ENCODE measurements at regions not wholly inside any gene's neighbourhood (a gene's known extent, or its start where the extent isn't known, plus 50 kb on each side); places are given as distances from the start of the nearest gene placed in this dataset.

GRCh38 chr12:102539651-102540553, 59.5 kb upstream of the IGF1 start:
- Histone ChIP-seq H3K27me3 (replicated peaks) (no peaks in the 10 kb centered on the region), H3K9me3 (replicated peaks) (no peaks in the 10 kb centered on the region), H3K4me1 (replicated peaks) (peaks cover 49% of the 10 kb centered on the region), H3K27ac (peak overlapping the region; percentile 96), H3K36me3 (no peaks in the 10 kb centered on the region), H3K4me3 (no peak overlapping the region)
- peak; percentile 95 to 97 for DNase-seq (ENCODE audit: low read depth in 1 of 2, low spot score in 2 of 2)

DNA sequence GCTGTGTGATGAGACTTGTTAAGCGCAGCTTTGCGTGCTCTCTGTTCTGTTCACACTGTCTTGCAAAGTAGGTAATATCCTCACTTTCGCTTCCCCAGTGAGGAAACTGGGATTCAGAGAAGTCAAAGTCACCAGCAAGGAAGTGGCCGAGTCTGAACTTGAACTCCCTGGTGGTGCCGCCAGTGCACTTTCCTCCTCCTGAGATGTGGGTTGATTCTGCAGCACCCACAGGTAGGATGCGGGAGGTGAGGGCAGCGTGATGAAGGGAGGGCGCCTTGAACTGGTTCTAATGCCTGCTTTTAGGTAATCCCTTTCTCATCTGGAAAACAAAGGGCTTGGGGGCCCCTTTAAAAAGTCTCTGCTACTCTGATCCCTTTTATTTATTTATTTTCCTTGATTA, 54.9 kb upstream of the IGF1 start:
- Histone ChIP-seq H3K4me3 (no peak overlapping the region), H3K4me1 (replicated peaks) (peaks cover 45% of the 10 kb centered on the region), H3K27me3 (replicated peaks) (no peaks in the 10 kb centered on the region), H3K36me3 (no peaks in the 10 kb centered on the region), H3K27ac (peak overlapping the region; percentile 65; the same call in 1 of the 2 replicates), H3K9me3 (replicated peaks) (no peaks in the 10 kb centered on the region)
- no peak for DNase-seq (ENCODE audit: low read depth in 1 of 2, low spot score in 2 of 2)

DNA sequence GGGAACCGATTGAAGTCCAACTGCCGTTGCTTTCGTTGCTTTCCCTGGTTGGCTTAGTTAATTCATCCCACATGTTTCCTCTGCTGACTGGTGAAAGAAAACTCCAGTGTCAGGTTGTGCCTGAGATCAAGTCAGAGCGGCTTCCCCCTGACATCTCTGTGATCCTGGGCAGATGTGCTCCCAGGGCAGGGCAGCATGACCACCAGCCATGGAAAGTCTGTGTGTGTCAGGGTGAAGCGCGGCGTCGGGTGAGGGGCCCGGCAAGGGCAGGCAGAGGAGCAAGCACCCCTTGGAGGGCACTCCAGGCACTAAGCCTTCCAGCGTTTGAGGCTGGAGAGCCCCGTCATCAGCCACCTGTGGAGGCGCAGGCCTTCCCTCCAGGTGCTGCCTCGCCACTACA, 54.5 kb upstream of the IGF1 start:
- Histone ChIP-seq H3K4me3 (no peak overlapping the region), H3K36me3 (no peaks in the 10 kb centered on the region), H3K27me3 (replicated peaks) (no peaks in the 10 kb centered on the region), H3K27ac (peak overlapping the region; percentile 41; the same call in 1 of the 2 replicates), H3K9me3 (replicated peaks) (no peaks in the 10 kb centered on the region), H3K4me1 (replicated peaks) (peaks cover 41% of the 10 kb centered on the region)
- peak in 1 of 2 experiments; percentile 40 for DNase-seq (ENCODE audit: low read depth in 1 of 2, low spot score in 2 of 2)

DNA sequence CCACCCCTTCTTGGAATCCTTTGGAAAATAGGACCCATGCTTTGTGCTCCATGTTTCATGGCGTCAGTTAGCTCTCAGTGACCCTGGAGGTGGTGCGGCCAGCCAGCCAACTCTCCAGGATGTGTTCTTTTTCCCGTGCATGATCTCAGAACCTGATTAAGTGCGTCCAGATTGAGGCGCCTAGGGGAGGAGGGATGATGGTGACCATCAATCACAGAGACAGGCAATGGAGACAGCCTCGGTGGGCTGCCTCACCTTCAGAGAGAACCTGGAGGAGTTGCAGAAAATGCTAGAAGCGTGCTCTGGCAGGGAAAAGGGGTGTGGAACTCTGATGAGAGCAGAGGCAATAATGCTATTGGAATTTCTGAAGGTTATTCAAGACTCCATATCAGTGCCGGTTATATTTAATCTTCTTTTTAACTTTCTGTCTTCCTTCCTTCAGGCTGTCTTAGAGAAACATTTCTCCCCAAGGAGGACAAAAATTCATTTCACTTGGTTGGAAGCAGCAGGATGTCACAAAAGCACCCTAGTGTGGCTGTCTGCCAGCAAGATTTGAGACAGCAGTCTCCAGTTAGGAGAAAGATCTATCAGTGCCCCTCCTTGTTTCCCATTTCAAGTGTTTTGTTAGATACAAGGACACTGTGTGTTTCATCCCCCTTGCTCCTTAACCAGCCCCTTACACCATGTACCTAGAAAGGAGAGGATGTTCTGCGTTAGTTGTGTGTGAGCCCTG, 53.3 kb upstream of the IGF1 start:
- no peak for DNase-seq (ENCODE audit: low read depth in 1 of 2, low spot score in 2 of 2)
- Histone ChIP-seq H3K27me3 (replicated peaks) (no peaks in the 10 kb centered on the region), H3K36me3 (no peaks in the 10 kb centered on the region), H3K27ac (no peak overlapping the region), H3K4me3 (no peak overlapping the region), H3K9me3 (replicated peaks) (no peaks in the 10 kb centered on the region; the same call in 1 of the 2 replicates), H3K4me1 (replicated peaks) (peaks cover 36% of the 10 kb centered on the region)
